KMS-11 (cell line): ENCODE measurements at regions not wholly inside any gene's neighbourhood (a gene's known extent, or its start where the extent isn't known, plus 50 kb on each side); places are given as distances from the start of the nearest gene placed in this dataset.

Source experiments
- H2AFZ ChIP-seq: fragments of 200-600 bp; sonication (generic); 2 replicates; pipeline ENCODE4 v1.6.1; 2016; ENCODE audit warnings: antibody characterized with exemption, mixed run types, low read depth
- H3K27ac ChIP-seq: fragments of 200-600 bp; sonication (generic); 2 replicates; pipeline ENCODE4 v1.6.1; 2016; ENCODE audit warnings: mild to moderate bottlenecking, mixed run types
- H3K27me3 ChIP-seq: fragments of 200-600 bp; sonication (generic); 2 replicates; pipeline ENCODE4 v1.6.1; 2017; ENCODE audit warnings: mild to moderate bottlenecking, low read depth, mixed run types, moderate library complexity; ENCODE audit not compliant: insufficient read depth
- H3K36me3 ChIP-seq: fragments of 200-600 bp; sonication (generic); 2 replicates; pipeline ENCODE4 v1.6.1; 2017; ENCODE audit warnings: mild to moderate bottlenecking, mixed run types; ENCODE audit not compliant: insufficient read depth
- H3K4me1 ChIP-seq: fragments of 200-600 bp; sonication (generic); 2 replicates; pipeline ENCODE4 v1.6.1; 2016; ENCODE audit warnings: mild to moderate bottlenecking, low read depth, mixed run types; ENCODE audit not compliant: poor library complexity, severe bottlenecking
- H3K4me2 ChIP-seq: fragments of 200-600 bp; sonication (generic); 2 replicates; pipeline ENCODE4 v1.7.0; 2016; ENCODE audit warnings: mild to moderate bottlenecking, mixed run types
- H3K4me3 ChIP-seq: fragments of 200-600 bp; sonication (generic); IDR thresholded peaks from 2 replicates; pipeline ENCODE4 v1.6.1; 2017; ENCODE audit warnings: low read depth, low read length, mixed read lengths; ENCODE audit not compliant: insufficient read depth
- H3K79me2 ChIP-seq: fragments of 200-600 bp; sonication (generic); 2 replicates; pipeline ENCODE4 v1.6.1; 2016; ENCODE audit warnings: low read depth, mixed run types; ENCODE audit not compliant: insufficient read depth
- H3K9ac ChIP-seq: fragments of 200-600 bp; sonication (generic); 2 replicates; pipeline ENCODE4 v1.6.1; 2016; ENCODE audit warnings: mild to moderate bottlenecking, mixed run types
- H4K20me1 ChIP-seq: fragments of 200-600 bp; sonication (generic); 2 replicates; pipeline ENCODE4 v1.6.1; 2016; ENCODE audit warnings: mild to moderate bottlenecking, mixed run types; ENCODE audit not compliant: insufficient read depth
- TF ChIP-seq, protein P1 (sequence below): fragments of 200-600 bp; sonication (generic); conservative IDR thresholded peaks from 2 replicates; pipeline ENCODE4 v1.6.1; 2017; ENCODE audit warnings: low read depth, mild to moderate bottlenecking, antibody characterized with exemption, low read length, moderate library complexity, mixed read lengths

DNA sequence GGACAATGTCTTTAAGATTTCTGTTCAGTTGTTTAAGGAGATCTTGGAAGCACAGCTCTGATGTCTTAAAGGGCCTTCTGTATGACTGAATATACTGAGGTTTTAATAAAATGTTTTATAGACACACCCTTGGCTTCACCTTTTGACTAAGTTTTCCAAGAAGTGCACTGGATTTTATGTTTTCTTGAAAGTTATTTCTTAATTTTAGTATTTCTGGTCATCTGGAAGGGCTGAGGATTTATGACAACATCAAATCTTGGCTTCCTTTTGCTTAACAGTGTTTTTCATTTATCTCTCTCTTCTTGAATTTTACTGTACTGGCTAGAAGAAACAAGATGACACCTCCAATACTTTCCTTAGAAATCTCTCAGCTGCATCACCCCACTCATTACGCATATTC is 2423.4 kb downstream of the LRRC4C start:
- no peaks in the 10 kb centered on the region for H3K4me1 ChIP-seq
- no peak overlapping the region for H3K4me3 ChIP-seq
- no peaks in the 10 kb centered on the region for H3K36me3 ChIP-seq
- H4K20me1 ChIP-seq = no peaks in the 10 kb centered on the region
- H2AFZ ChIP-seq = no peak overlapping the region
- H3K27ac ChIP-seq = no peak overlapping the region
- H3K27me3 ChIP-seq = no peaks in the 10 kb centered on the region
- H3K9ac ChIP-seq = no peak overlapping the region
- TF ChIP-seq, protein P1, sequence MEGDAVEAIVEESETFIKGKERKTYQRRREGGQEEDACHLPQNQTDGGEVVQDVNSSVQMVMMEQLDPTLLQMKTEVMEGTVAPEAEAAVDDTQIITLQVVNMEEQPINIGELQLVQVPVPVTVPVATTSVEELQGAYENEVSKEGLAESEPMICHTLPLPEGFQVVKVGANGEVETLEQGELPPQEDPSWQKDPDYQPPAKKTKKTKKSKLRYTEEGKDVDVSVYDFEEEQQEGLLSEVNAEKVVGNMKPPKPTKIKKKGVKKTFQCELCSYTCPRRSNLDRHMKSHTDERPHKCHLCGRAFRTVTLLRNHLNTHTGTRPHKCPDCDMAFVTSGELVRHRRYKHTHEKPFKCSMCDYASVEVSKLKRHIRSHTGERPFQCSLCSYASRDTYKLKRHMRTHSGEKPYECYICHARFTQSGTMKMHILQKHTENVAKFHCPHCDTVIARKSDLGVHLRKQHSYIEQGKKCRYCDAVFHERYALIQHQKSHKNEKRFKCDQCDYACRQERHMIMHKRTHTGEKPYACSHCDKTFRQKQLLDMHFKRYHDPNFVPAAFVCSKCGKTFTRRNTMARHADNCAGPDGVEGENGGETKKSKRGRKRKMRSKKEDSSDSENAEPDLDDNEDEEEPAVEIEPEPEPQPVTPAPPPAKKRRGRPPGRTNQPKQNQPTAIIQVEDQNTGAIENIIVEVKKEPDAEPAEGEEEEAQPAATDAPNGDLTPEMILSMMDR = no peak
- H3K4me2 ChIP-seq = no peak overlapping the region
- H3K79me2 ChIP-seq = no peaks in the 10 kb centered on the region

DNA sequence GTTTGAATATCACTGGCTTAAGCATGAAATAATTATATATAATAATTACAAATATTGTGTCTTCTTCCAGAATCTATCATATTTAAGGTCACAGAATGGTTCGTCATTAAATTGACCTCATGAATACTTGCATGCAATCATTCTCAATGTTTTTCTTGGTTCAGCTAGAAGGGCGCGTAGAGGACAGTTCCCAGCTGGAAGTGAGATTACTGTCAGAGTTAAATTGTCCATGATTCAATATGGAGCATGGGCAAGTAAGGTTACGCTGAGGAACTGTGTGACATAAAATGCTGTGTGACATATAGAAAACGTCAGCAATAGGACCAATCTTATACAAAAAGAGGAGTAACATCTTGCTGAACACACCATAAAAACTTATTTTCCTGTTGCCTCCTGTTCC is 2423.5 kb upstream of the RAG2 start:
- TF ChIP-seq, protein P1 = no peak

DNA sequence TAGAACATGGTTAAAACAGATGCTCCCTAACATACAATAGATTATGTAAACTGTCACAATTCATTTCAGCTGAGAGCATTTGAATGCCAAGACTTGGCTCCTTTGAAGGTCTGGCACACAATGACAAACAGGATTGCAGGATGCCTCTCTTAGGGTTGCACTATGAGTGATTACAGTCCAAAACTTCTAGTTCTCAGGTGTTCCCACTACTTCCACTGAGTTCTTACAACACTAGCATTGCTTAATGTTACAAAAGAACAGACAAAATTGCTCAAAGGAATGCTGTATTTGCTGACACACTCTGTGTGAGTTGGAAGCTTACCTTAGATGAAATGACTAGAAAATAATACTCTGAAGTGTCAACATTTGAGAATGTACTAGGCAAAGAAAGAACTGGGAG is 2413.8 kb upstream of the RAG2 start:
- Histone ChIP-seq H3K27ac (no peak overlapping the region), H3K4me1 (no peaks in the 10 kb centered on the region), H2AFZ (no peak overlapping the region), H3K4me3 (no peak overlapping the region), H3K9ac (no peak overlapping the region), H4K20me1 (no peaks in the 10 kb centered on the region), H3K79me2 (no peaks in the 10 kb centered on the region), H3K27me3 (no peaks in the 10 kb centered on the region), H3K4me2 (no peak overlapping the region), H3K36me3 (no peaks in the 10 kb centered on the region)
- TF ChIP-seq, protein P1 = no peak

More for the DNA sequence above, 2423.5 kb upstream of the RAG2 start:
- Histone ChIP-seq H3K9ac (no peak overlapping the region), H3K79me2 (no peaks in the 10 kb centered on the region), H3K4me1 (no peaks in the 10 kb centered on the region), H3K4me2 (no peak overlapping the region), H3K4me3 (no peak overlapping the region), H3K27ac (no peak overlapping the region), H3K36me3 (no peaks in the 10 kb centered on the region), H2AFZ (no peak overlapping the region), H4K20me1 (no peaks in the 10 kb centered on the region), H3K27me3 (no peaks in the 10 kb centered on the region)

DNA sequence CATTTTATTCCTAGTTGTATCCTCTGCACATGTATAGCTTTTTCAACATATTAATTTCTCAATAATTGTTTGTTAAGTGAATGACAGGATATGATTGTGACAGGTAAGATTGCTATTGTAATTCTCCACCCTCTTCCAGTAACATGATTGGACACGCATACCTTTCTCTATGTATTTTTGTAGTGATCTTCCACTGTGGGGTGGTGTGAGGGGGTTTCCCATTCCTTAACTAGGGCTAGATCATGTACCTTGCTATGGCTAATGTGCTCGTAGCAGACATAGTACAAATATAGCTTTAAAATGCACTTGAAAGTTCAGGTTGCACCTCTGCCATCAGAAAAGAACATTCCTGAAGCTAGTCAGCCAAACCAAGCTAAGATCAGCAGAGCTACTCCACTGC is 2392.8 kb upstream of the RAG2 start:
- Histone ChIP-seq H4K20me1 (no peaks in the 10 kb centered on the region), H3K4me3 (no peak overlapping the region), H3K36me3 (no peaks in the 10 kb centered on the region), H3K27ac (no peak overlapping the region), H3K4me1 (no peaks in the 10 kb centered on the region), H2AFZ (no peak overlapping the region), H3K9ac (no peak overlapping the region), H3K27me3 (no peaks in the 10 kb centered on the region), H3K4me2 (no peak overlapping the region), H3K79me2 (no peaks in the 10 kb centered on the region)
- TF ChIP-seq, protein P1 = no peak
